ENCODE measurements at regions not wholly inside any gene's neighbourhood (a gene's known extent, or its start where the extent isn't known, plus 50 kb on each side); places are given as distances from the start of the nearest gene placed in this dataset.

DNA sequence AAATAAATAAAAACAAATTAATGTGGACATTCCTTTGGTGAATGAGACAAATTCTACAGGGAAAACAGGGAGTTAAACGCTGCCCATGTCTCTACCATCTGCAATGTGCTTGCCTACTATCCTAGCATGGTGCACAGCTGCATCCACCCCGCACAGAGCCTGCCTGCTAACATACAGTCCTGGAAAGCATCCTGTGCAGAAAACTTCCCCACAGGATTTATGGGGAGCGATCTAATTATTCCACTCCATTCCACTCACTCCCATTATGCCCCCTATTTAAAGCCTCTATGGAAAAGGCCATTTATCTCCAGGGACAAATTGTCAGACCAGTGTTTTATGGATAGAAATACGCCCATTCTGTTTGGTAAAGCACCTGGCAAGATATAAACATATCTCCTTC is 144.5 kb downstream of the MAF start:
- H3K4ac ChIP-seq (ENCODE audit: low read depth, low read length), result no peak overlapping the region
- H4K91ac ChIP-seq (ENCODE audit: insufficient read depth, low read depth, low read length), result no peak overlapping the region
- intact Hi-C loops (cut with micrococcal nuclease), result no loop called here
- WGBS, 2 experiments (ENCODE audit: extremely low coverage in 2 of 2, insufficient read length in 1 of 2), result 0% methylated on average over 1 of the region's 4 CpGs; no CpG with 5 or more reads in 1 of the 2 experiments
- in situ Hi-C loops (cut with MboI; ENCODE audit: low sequenced_read_pairs), result no loop called here
- H3K9me3 ChIP-seq (ENCODE audit: control insufficient read depth, insufficient read depth, low read length), result peaks cover 8% of the 10 kb centered on the region
- ATAC-seq (ENCODE audit: low read depth), result no peak
- no peaks in the 10 kb centered on the region for H3K79me1 ChIP-seq (ENCODE audit: low read depth in 1 of 2, low read length in 2 of 2)
- H2BK15ac ChIP-seq (ENCODE audit: low read depth, low read length), result no peak overlapping the region
- H2BK20ac ChIP-seq (ENCODE audit: low read depth, low read length), result no peak overlapping the region
- no peaks in the 10 kb centered on the region for H4K20me1 ChIP-seq (ENCODE audit: insufficient read depth, low read length)
- BruUV-seq (replicated peaks), result no TSS peak
- H3K9me1 ChIP-seq (ENCODE audit: insufficient read depth, low read length), result no peaks in the 10 kb centered on the region
- no peak overlapping the region for H2AFZ ChIP-seq (replicated peaks; ENCODE audit: low read length, poor library complexity)
- H3K4me3 ChIP-seq (ENCODE audit: insufficient read depth, low read depth, low read length), result no peak overlapping the region
- no peak overlapping the region for H3K27ac ChIP-seq (ENCODE audit: insufficient read depth, low read length)
- CTCF ChIA-PET, result no interaction called here
- H2BK5ac ChIP-seq (ENCODE audit: low read depth, low read length, poor library complexity, severe bottlenecking), result no peak overlapping the region
- POLR2A ChIA-PET (ENCODE audit: unreplicated experiment), result no interaction called here
- H3K4me2 ChIP-seq (ENCODE audit: low read depth, low read length), result no peak overlapping the region
- no peak overlapping the region for H2BK120ac ChIP-seq (ENCODE audit: low read depth, low read length)
- dilution Hi-C loops (cut with HindIII; ENCODE audit: low sequenced_read_pairs, unreplicated experiment), result no loop called here
- H3K18ac ChIP-seq (ENCODE audit: low read depth, low read length), result no peak overlapping the region
- TF ChIP-seq NFE2L2 (IDR thresholded peaks at IDR 0.05; ENCODE audit: low read depth, low read length) (no peak), RAD21 (IDR thresholded peaks at IDR 0.05; ENCODE audit: low read length) (no peak), MAFK (IDR thresholded peaks at IDR 0.05; ENCODE audit: low read depth, low read length) (no peak), CHD1 (IDR thresholded peaks at IDR 0.05; ENCODE audit: low read depth, low read length) (no peak), BHLHE40 (IDR thresholded peaks at IDR 0.05; ENCODE audit: low read depth, low read length) (no peak), MAZ (IDR thresholded peaks at IDR 0.05; ENCODE audit: borderline replicate concordance, low read depth, low read length) (no peak), CEBPB (IDR thresholded peaks at IDR 0.05; ENCODE audit: low read depth, low read length) (no peak), POLR2A (IDR thresholded peaks at IDR 0.05; ENCODE audit: low read depth, low read length) (no peak), RCOR1 (IDR thresholded peaks at IDR 0.05; ENCODE audit: insufficient replicate concordance, low read length) (no peak), MXI1 (IDR thresholded peaks at IDR 0.05; ENCODE audit: borderline replicate concordance, low read depth, low read length) (no peak)
- TF ChIP-seq, protein P1, sequence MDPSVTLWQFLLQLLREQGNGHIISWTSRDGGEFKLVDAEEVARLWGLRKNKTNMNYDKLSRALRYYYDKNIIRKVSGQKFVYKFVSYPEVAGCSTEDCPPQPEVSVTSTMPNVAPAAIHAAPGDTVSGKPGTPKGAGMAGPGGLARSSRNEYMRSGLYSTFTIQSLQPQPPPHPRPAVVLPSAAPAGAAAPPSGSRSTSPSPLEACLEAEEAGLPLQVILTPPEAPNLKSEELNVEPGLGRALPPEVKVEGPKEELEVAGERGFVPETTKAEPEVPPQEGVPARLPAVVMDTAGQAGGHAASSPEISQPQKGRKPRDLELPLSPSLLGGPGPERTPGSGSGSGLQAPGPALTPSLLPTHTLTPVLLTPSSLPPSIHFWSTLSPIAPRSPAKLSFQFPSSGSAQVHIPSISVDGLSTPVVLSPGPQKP (IDR thresholded peaks at IDR 0.05; ENCODE audit: borderline replicate concordance, low read depth, low read length), result no peak
- TF ChIP-seq, protein P2, sequence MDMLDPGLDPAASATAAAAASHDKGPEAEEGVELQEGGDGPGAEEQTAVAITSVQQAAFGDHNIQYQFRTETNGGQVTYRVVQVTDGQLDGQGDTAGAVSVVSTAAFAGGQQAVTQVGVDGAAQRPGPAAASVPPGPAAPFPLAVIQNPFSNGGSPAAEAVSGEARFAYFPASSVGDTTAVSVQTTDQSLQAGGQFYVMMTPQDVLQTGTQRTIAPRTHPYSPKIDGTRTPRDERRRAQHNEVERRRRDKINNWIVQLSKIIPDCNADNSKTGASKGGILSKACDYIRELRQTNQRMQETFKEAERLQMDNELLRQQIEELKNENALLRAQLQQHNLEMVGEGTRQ (IDR thresholded peaks at IDR 0.05; ENCODE audit: low read depth, low read length), result no peak
- no peaks in the 10 kb centered on the region for H3K27me3 ChIP-seq (ENCODE audit: control insufficient read depth, insufficient read depth, low read length)
- no peak overlapping the region for H2AK9ac ChIP-seq (replicated peaks; ENCODE audit: low read depth, low read length, poor library complexity)
- H4K5ac ChIP-seq (ENCODE audit: low read depth, low read length), result no peak overlapping the region
- no peaks in the 10 kb centered on the region for H3K36me3 ChIP-seq (ENCODE audit: control insufficient read depth, insufficient read depth, low read length)
- no peak for DNase-seq
- H3K14ac ChIP-seq (replicated peaks; ENCODE audit: low read depth, low read length), result no peak overlapping the region
- no peaks in the 10 kb centered on the region for H3K4me1 ChIP-seq (ENCODE audit: control insufficient read depth, insufficient read depth, low read length)
- H3K23ac ChIP-seq (ENCODE audit: low read depth, low read length), result no peak overlapping the region
- H3K56ac ChIP-seq (ENCODE audit: extremely low read depth, insufficient read depth, low read length), result no peak overlapping the region
- H4K8ac ChIP-seq (ENCODE audit: low read depth in 2 of 2, low read length in 2 of 2), result no peak overlapping the region
- H3K9ac ChIP-seq (ENCODE audit: low read depth, low read length), result no peak overlapping the region
- H2AK5ac ChIP-seq (ENCODE audit: low read depth, low read length), result no peak overlapping the region
